GM10266 (cell line): ENCODE measurements at regions not wholly inside any gene's neighbourhood (a gene's known extent, or its start where the extent isn't known, plus 50 kb on each side); places are given as distances from the start of the nearest gene placed in this dataset.

Experiments used
- DNase-seq: peaks from one replicate; pipeline ENCODE4 v3.0.0; 2012; ENCODE audit errors: extremely low spot score
- TF ChIP-seq, protein P1 (sequence below): IDR thresholded peaks from 2 replicates; pipeline ENCODE4 v1.5.1; 2012; ENCODE audit warnings: mild to moderate bottlenecking, low read depth; ENCODE audit not compliant: control insufficient read depth, insufficient read depth; ENCODE audit errors: missing control alignments

DNA sequence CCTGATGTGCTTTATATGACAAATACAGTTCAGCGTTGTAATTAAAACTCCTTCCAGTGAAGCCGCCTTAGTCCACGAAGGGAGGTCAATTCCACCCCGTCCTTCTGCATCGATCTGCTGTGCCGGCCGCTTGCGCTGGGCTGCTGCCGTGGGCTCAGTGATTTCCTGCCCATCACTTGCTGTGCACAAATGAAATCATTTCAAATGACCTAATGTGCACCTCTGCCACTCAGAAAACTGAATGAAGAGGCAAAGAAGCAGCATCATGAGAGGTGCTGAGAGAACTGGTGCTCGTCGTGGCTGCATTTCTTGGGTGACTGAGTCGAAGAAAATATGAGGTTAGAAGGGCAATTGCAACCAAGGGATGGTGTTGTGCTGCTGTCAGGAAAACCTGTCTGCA is 144.3 kb upstream of the SYT6 start:
- TF ChIP-seq, protein P1, sequence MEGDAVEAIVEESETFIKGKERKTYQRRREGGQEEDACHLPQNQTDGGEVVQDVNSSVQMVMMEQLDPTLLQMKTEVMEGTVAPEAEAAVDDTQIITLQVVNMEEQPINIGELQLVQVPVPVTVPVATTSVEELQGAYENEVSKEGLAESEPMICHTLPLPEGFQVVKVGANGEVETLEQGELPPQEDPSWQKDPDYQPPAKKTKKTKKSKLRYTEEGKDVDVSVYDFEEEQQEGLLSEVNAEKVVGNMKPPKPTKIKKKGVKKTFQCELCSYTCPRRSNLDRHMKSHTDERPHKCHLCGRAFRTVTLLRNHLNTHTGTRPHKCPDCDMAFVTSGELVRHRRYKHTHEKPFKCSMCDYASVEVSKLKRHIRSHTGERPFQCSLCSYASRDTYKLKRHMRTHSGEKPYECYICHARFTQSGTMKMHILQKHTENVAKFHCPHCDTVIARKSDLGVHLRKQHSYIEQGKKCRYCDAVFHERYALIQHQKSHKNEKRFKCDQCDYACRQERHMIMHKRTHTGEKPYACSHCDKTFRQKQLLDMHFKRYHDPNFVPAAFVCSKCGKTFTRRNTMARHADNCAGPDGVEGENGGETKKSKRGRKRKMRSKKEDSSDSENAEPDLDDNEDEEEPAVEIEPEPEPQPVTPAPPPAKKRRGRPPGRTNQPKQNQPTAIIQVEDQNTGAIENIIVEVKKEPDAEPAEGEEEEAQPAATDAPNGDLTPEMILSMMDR: no peak
- no peak for DNase-seq

DNA sequence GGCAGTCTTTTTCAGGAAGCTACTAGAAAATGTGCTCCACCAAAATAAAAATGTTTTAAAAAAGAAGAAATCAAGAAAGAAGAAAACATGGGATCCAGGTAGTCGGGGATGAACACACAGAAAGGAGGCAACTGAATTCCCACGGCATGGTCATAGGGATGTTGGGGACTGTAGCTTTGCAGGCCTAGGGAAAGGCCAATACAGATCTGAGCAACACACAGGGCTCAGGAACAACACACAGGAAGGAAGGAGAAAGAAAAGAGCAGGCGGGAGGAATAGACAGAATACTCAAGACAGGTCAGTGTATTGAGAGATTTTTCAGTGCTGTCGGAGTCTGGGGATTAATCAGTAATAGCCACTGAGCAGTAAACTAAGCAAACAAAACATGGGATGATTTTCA is 142.7 kb upstream of the SYT6 start:
- DNase-seq: no peak
- TF ChIP-seq, protein P1: no peak

DNA sequence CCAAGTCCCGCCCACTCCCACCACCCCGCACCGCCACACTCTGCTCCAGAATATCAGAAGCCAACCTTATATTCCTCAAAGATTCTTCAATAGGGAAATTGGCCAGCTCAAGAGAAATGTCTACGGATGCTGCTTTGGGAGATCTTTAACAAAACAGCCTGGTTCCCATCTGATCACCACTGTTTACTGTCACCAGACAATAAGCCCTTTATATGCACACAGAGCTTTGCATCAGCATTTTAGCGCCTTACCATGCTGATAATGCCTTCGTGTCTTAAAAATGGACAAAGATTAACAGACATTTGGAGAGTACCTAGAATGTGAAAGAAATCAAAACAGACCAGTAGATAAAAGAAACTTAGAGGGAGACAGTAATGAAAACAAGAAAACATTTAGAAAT is 141.7 kb upstream of the SYT6 start:
- no peak for DNase-seq

DNA sequence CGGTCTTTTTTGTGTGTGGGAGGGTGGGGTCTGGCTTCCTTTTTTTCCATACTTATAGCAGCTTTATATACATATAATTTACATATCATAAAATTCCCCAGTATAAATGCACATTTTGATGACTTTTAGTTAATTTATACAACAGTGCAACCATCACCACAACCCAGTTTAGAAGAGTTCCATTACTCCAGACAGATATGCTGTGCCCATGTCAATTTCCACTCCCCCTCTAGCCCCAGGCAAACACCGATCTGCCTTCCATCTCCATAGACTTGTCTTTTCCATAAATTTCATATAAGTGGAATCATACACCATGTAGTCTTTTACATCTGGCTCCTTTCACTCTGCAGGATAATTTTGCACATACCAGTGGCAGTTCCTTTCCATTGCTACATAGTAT is 139.2 kb upstream of the SYT6 start:
- DNase-seq: no peak
- TF ChIP-seq, protein P1: no peak

More for the DNA sequence above, 141.7 kb upstream of the SYT6 start:
- TF ChIP-seq, protein P1: no peak

DNA sequence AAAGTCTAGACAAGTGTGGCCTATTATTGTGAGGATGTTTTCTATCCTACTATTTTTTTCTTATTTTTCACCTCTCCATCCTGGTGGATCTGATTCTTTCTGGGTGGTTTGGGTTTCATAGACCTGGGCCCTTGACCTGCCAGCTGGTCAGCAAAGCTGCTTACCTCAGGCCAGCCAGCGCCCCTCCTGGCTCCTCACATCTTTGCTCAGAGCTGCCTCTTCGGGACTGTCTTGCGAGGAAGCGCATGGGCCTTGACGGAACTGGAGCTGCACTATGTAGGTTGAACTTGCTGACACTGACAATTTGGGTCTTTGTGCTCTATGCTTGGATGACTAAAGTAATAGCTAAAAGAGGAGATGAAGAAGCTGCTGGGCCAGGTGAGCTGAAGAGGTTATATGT is 138.5 kb upstream of the SYT6 start:
- no peak for DNase-seq
- TF ChIP-seq, protein P1: no peak

DNA sequence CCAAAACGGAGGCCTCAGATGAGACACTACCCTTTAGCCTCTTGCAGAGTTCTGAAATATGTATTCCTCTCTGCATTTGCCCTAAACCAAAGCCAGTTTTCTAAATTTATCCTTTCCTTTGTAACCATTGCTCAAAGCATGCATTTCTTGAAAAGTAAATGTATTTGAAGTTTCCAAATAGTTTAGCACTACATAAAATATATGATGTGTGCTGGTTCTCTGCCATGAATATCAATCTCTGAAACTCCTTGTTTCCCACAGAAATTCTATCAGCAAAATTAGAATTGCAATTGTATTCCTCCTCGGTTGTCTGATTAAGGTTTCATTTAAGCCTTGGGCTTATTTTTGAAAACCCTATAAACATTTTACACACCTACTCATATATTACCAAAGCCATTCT is 137.1 kb upstream of the SYT6 start:
- DNase-seq: no peak
- TF ChIP-seq, protein P1: no peak

DNA sequence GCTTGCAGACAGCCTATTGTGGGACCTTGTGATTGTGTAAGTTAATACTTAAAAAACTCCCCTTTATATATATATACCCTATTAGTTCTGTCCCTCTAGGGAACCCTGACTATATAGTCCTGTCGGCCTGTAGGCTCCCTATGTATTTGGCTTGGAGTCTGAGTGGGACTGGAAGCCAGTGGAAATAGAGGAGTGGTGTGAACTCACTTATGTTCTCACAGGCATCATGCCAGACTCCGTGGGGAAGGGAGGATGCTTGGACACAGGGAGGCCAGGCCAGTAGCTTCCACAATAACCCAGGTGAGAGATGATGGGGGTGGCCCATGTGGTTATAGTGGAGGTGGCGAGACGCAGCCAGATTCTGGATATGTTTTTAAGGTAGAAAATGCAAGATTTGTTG is 136.7 kb upstream of the SYT6 start:
- TF ChIP-seq, protein P1: no peak
- DNase-seq: no peak
